ENCODE measurements at regions not wholly inside any gene's neighbourhood (a gene's known extent, or its start where the extent isn't known, plus 50 kb on each side); places are given as distances from the start of the nearest gene placed in this dataset.

GRCh38 chr1:187326557-187326956 is 497.8 kb downstream of the PLA2G4A start:
- DNase-seq: no peak

- DNase-seq: no peak
These were observed 507.9 kb downstream of the PLA2G4A start for GRCh38 chr1:187336441-187337168.

GRCh38 chr1:187338762-187339412 is 510.1 kb downstream of the PLA2G4A start:
- DNase-seq: no peak

GRCh38 chr1:187342495-187342894 is 513.7 kb downstream of the PLA2G4A start:
- DNase-seq: no peak

GRCh38 chr1:187374082-187374481 is 545.3 kb downstream of the PLA2G4A start:
- no peak for DNase-seq

- no peak for DNase-seq
These were observed 546.0 kb downstream of the PLA2G4A start for GRCh38 chr1:187374742-187375141.

GRCh38 chr1:187383366-187383765 is 554.6 kb downstream of the PLA2G4A start:
- no peak for DNase-seq

- no peak for DNase-seq
These were observed 555.8 kb downstream of the PLA2G4A start for GRCh38 chr1:187384504-187384903.

- DNase-seq: no peak
These were observed 561.6 kb downstream of the PLA2G4A start for GRCh38 chr1:187390215-187390818.

DNA sequence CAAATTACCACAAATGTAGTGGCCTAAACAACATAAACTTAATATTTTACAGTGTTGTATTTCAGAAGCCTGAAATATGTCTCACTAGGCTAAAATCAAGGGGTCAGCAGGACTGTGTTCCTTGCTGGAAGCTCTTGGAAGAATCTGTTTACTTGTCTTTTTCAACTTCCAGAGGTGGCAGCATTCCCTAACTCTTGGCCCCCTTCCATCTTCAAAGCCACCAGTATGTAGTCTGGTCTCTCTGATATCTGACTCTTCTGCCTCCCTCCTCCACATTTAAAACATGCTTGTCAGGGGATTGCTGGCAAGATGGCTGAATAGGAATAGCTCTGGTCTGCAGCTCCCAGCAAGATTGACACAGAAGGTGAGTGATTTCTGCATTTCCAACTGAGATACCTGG is 567.5 kb downstream of the PLA2G4A start:
- no peak for DNase-seq

GRCh38 chr1:187396929-187397796 is 568.4 kb downstream of the PLA2G4A start:
- no peak for DNase-seq

DNA sequence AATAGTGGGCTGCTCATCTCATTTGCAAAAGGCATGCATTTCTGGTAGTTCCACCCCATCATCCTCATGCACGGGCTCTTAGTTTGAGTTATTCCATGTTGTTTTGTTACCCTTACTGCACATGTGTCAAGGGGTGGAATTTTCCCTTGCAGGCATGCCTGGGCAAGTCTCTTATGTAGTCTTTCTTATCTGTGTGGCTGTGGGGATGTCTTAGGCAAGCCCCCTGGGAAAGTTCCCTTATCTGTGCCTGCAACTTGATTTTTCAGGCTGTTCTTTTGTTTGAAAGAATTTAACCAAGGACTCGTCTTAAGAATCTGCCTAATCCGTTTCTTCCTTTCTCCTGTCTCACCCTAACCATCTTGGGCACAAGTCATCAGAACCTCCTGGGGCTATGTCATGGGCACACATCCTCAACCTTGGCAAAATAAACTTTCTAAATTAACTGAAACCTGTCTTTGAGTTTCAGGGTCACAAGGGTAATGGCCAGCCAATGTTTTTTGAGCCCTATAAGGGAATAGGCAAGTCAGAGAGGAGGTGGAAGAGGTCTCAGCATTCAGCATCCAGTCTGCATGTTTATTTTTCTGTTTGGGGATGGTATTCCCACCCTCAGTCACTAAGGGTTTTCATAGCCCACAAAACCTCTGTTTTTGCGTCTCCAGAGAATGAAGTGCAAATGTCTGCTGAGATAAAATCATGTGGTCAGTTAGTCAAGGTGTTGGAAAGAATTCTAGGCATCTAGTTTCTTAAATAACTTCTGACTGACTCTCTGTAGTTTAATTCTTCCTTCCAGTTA is 579.7 kb downstream of the PLA2G4A start:
- DNase-seq: no peak

GRCh38 chr1:187409341-187409740 is 580.6 kb downstream of the PLA2G4A start:
- DNase-seq: no peak

- DNase-seq: no peak
These were observed 582.4 kb downstream of the PLA2G4A start for GRCh38 chr1:187411118-187411517.

DNA sequence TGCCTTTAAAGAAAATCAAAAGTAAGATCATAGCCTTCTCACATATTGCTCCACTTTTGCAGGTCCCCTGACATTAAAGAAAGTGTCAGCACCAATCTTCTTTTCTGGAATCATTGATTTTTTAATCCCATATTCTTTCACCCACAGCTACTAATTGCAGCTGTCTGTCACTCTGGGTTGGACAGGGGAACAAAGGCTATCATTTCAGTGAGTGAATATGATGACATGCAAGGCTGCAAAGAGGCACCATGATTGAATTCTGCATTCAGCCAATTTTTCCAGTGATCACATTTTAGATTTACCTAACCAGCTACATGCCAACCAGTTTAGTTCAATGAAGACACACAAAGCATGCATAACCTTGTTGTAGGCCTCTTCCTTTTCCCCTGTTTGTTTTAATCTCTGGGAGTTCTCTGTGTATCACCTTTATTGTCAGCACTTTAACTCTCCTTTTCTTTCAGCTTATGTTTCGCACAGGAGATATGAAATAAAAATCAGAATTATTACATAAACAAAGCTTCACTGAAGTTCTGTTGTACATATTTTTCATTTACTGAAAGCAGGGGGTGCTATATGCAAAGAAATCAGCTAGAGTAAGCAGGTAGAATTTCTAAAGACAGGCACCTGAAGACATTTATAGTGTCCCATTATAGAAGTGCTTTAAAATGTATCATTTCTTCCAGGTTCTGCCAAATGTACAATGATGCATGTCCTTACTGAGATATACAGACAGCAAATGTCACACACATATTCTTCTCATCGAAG is 584.8 kb downstream of the PLA2G4A start:
- no peak for DNase-seq

DNA sequence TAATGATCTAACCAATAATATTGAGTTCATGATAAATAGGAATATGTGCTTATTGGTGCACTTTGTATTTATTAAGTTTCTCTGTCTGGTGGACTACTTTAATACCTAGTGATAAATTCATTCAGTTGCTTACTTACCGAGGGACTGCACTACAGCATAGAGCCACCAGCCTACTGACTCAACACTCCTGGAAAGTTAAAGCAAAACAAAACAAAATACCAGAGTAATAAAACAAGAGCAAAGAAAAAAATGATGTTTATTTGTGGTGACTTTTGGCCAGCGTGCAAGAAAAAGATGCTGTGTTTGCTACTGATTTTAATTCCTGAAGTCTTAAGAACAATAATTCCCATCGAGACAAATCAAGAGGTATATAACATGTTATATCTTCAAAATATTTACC is 586.3 kb downstream of the PLA2G4A start:
- no peak for DNase-seq

- no peak for DNase-seq
These were observed 588.8 kb downstream of the PLA2G4A start for GRCh38 chr1:187417520-187417919.

- no peak for DNase-seq
These were observed 604.8 kb downstream of the PLA2G4A start for GRCh38 chr1:187433598-187433997.

GRCh38 chr1:187442603-187443002 is 613.9 kb downstream of the PLA2G4A start:
- DNase-seq: no peak

DNA sequence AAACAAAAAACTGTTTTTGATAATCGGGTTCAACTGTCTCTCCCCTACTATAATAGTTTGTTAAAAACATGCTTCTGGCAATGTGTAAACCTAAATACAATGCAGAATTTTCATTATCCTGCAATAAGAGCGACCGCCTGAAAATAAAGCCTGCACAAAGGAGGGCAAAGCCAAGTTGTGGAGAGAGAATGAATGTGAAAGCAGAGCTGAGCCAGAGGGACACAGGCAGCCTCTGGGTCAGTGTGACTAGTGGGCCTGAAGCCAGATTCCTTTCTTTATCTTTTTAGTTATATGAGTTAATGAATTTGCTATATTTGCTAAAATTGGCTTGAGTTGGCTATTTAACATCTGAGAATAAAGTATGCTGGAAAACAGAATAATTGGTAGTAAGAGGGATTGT is 615.2 kb downstream of the PLA2G4A start:
- no peak for DNase-seq

- no peak for DNase-seq
These were observed 616.3 kb downstream of the PLA2G4A start for GRCh38 chr1:187445066-187445465.

GRCh38 chr1:187451238-187451637 is 622.5 kb downstream of the PLA2G4A start:
- DNase-seq: no peak
